Esophagus muscularis mucosa (tissue), 4 donors: ENCODE measurements at regions not wholly inside any gene's neighbourhood (a gene's known extent, or its start where the extent isn't known, plus 50 kb on each side); places are given as distances from the start of the nearest gene placed in this dataset.

ENCODE experiments used
- DNase-seq: peaks from one replicate; pipeline ENCODE4 v3.0.0-alpha.2; 2017; ENCODE audit errors: extremely low spot score
- H3K27ac ChIP-seq, 4 donors: fragments of 200-600 bp; sonication (generic); replicated peaks in 1 of 4; 1 replicate in 3 of 4; 2 replicates in 1 of 4; pipeline ENCODE4 v1.5.1; 2016 to 2019; ENCODE audit warnings: mild to moderate bottlenecking in 1 of 4
- H3K27me3 ChIP-seq, 4 donors: fragments of 200-600 bp; sonication (generic); one replicate each; pipeline versions ENCODE4 v1.5.1 to v1.6.0; 2016 to 2019
- H3K36me3 ChIP-seq, 4 donors: fragments of 200-600 bp; sonication (generic); one replicate each; pipeline ENCODE4 v1.5.1; 2016 to 2019
- H3K4me1 ChIP-seq, 4 donors: fragments of 200-600 bp; sonication (generic); one replicate each; pipeline ENCODE4 v1.5.1; 2016 to 2019
- H3K4me3 ChIP-seq, 4 donors: fragments of 200-600 bp; sonication (generic); 1 replicate in 2 of 4; 2 replicates in 2 of 4; pipeline ENCODE4 v1.5.1; 2016 to 2019; ENCODE audit warnings: mild to moderate bottlenecking in 4 of 4, moderate library complexity in 1 of 4
- H3K9me3 ChIP-seq, 4 donors: fragments of 200-600 bp; sonication (generic); 1 replicate in 3 of 4; 2 replicates in 1 of 4; pipeline ENCODE4 v1.5.1; 2016 to 2019
- CTCF ChIP-seq, 3 experiments: fragments of 200-600 bp in 2 of 3; fragments of 450-650 bp in 1 of 3; sonication (generic) in 2 of 3; IDR thresholded peaks; one replicate each; pipeline ENCODE4 v1.5.1; 2017 to 2019; ENCODE audit warnings: antibody characterized with exemption in 3 of 3, mild to moderate bottlenecking in 2 of 3, moderate library complexity in 1 of 3
- EP300 ChIP-seq: sonication (generic); formaldehyde crosslinking; IDR thresholded peaks from one replicate; pipeline ENCODE4 v1.6.1; 2017; ENCODE audit warnings: antibody characterized with exemption
- POLR2A ChIP-seq: fragments of 450-650 bp; IDR thresholded peaks from one replicate; pipeline ENCODE4 v1.6.1; 2017; ENCODE audit warnings: antibody characterized with exemption, moderate library complexity, mild to moderate bottlenecking, low read depth
- POLR2AphosphoS5 ChIP-seq, 2 donors: sonication (generic); formaldehyde crosslinking; IDR thresholded peaks; one replicate each; pipeline ENCODE4 v1.6.1; 2017; ENCODE audit warnings: antibody characterized with exemption in 2 of 2
- WGBS: methylation state at CpG from one replicate; pipeline ENCODE4 v1.1.5; 2018; 5-methylcytosine and 5-hydroxymethylcytosine counted together
- intact Hi-C: fragments of 100-400 bp; cut with DNase I; formaldehyde crosslinking; loops from one replicate; pipeline ENCODE4 v1.15.1; 2023

- Histone ChIP-seq H3K4me3 (no peak overlapping the region), H3K27ac (no peak overlapping the region), H3K9me3 (no peaks in the 10 kb centered on the region), H3K27me3 (no peaks in the 10 kb centered on the region), H3K4me1 (no peaks in the 10 kb centered on the region), H3K36me3 (no peaks in the 10 kb centered on the region)
- TF ChIP-seq POLR2AphosphoS5 (IDR thresholded peaks at IDR 0.05): no peak
- TF ChIP-seq EP300: no peak
- no peak for TF ChIP-seq POLR2A
- TF ChIP-seq CTCF (IDR thresholded peaks at IDR 0.05): no peak
- WGBS: 83% methylated on average over 4 of the region's 4 CpGs
- intact Hi-C loops: no loop called here
- no peak for DNase-seq
Observed at GRCh38 chr12:91368613-91369012, 186.0 kb upstream of the DCN start.

GRCh38 chr12:91367234-91367849, 184.7 kb upstream of the DCN start:
- intact Hi-C loops: no loop called here
- TF ChIP-seq CTCF (IDR thresholded peaks at IDR 0.05) (peak in 1 of 3 experiments; percentile 31), POLR2A (no peak)
- Histone ChIP-seq H3K9me3 (no peaks in the 10 kb centered on the region), H3K4me3 (no peak overlapping the region), H3K27me3 (no peaks in the 10 kb centered on the region), H3K36me3 (no peaks in the 10 kb centered on the region), H3K27ac (no peak overlapping the region), H3K4me1 (no peaks in the 10 kb centered on the region)
- 66% methylated on average over 2 of the region's 2 CpGs for WGBS
- DNase-seq: no peak

- intact Hi-C loops: no loop called here
- Histone ChIP-seq H3K4me3 (no peak overlapping the region), H3K9me3 (no peaks in the 10 kb centered on the region), H3K27ac (no peak overlapping the region), H3K4me1 (no peaks in the 10 kb centered on the region), H3K36me3 (no peaks in the 10 kb centered on the region), H3K27me3 (no peaks in the 10 kb centered on the region)
- TF ChIP-seq POLR2AphosphoS5 (IDR thresholded peaks at IDR 0.05) (no peak), CTCF (IDR thresholded peaks at IDR 0.05) (no peak), EP300 (no peak), POLR2A (no peak)
- no peak for DNase-seq
- 88% methylated on average over 5 of the region's 5 CpGs for WGBS
Observed at GRCh38 chr12:91364471-91365184, 182.0 kb upstream of the DCN start.

GRCh38 chr12:91361864-91362263, 179.2 kb upstream of the DCN start:
- DNase-seq: no peak

More at GRCh38 chr12:91361864-91362263, 179.2 kb upstream of the DCN start:
- Histone ChIP-seq H3K27me3 (no peaks in the 10 kb centered on the region), H3K9me3 (no peaks in the 10 kb centered on the region), H3K36me3 (no peaks in the 10 kb centered on the region), H3K4me3 (no peak overlapping the region), H3K4me1 (no peaks in the 10 kb centered on the region), H3K27ac (no peak overlapping the region)
- TF ChIP-seq CTCF (IDR thresholded peaks at IDR 0.05) (peak; percentile 49 to 71 (median 64)), POLR2A (no peak), POLR2AphosphoS5 (IDR thresholded peaks at IDR 0.05) (no peak), EP300 (no peak)
- 31% methylated on average over 5 of the region's 5 CpGs for WGBS
- intact Hi-C loops: no loop called here
